H1 (cell line): ENCODE measurements at regions not wholly inside any gene's neighbourhood (a gene's known extent, or its start where the extent isn't known, plus 50 kb on each side); places are given as distances from the start of the nearest gene placed in this dataset.
A peak's percentile ranks its signal among the peaks of the same experiment; 100 is the strongest.

ENCODE experiments used
- CTCF ChIA-PET: fragments of 300-600 bp; sonication (Branson Sonifier 250); formaldehyde crosslinking; loops from one replicate; lab custom pipeline; 2021; ENCODE audit not compliant: partially characterized antibody; lab: Charles Lee
- POLR2A ChIA-PET: fragments of 300-600 bp; sonication (Branson Sonifier 250); formaldehyde crosslinking; loops from one replicate; lab custom pipeline; 2021; ENCODE audit warnings: inconsistent platforms; ENCODE audit not compliant: partially characterized antibody; lab: Charles Lee
- DNase-seq, 2 experiments: peaks; one replicate each; pipeline versions ENCODE4 v3.0.0 to v3.0.0-alpha.2; 2010 to 2022; ENCODE audit warnings: low spot score in 2 of 2, low read depth in 1 of 2, mixed read lengths in 1 of 2
- FAIRE-seq: peaks from 2 replicates; lab custom pipeline; 2011; peaks lifted over from hg19 to GRCh38; lab: Jason Lieb, UNC
- H2AFZ ChIP-seq: 2 replicates; pipeline ENCODE4 v1.8.1; 2012; ENCODE audit warnings: low read length, inconsistent platforms
- H2AK5ac ChIP-seq: 2 replicates; pipeline ENCODE4 v1.6.1; 2013; ENCODE audit warnings: low read depth, low read length
- H2BK120ac ChIP-seq: replicated peaks from 2 replicates; pipeline ENCODE3; 2013; ENCODE audit warnings: low read depth, low read length, inconsistent platforms
- H2BK12ac ChIP-seq: 2 replicates; pipeline ENCODE4 v1.6.1; 2013; ENCODE audit warnings: low read depth, low read length
- H2BK15ac ChIP-seq: 2 replicates; pipeline ENCODE4 v1.6.1; 2013; ENCODE audit warnings: low read length
- H2BK20ac ChIP-seq: 2 replicates; pipeline ENCODE4 v1.6.1; 2013; ENCODE audit warnings: low read length
- H2BK5ac ChIP-seq: 2 replicates; pipeline ENCODE4 v1.6.1; 2013; ENCODE audit warnings: low read depth, low read length
- H3K14ac ChIP-seq: 2 replicates; pipeline ENCODE4 v1.6.1; 2013; ENCODE audit warnings: inconsistent platforms; ENCODE audit not compliant: insufficient read length
- H3K18ac ChIP-seq: 2 replicates; pipeline ENCODE4 v1.6.1; 2013; ENCODE audit warnings: low read length; ENCODE audit errors: extremely low read depth
- H3K23ac ChIP-seq: 2 replicates; pipeline ENCODE4 v1.6.1; 2013; ENCODE audit warnings: inconsistent platforms; ENCODE audit not compliant: insufficient read length
- H3K23me2 ChIP-seq: 2 replicates; pipeline ENCODE4 v1.6.1; 2013; ENCODE audit warnings: low read depth, low read length
- H3K27ac ChIP-seq: 2 replicates; pipeline ENCODE4 v1.6.1; 2011; ENCODE audit warnings: low read depth, low read length, inconsistent platforms
- H3K27me3 ChIP-seq, 4 experiments: replicated peaks in 1 of 4; 1 replicate in 1 of 4; 2 replicates in 3 of 4; pipeline versions ENCODE4 v1.6.1 to v1.8.1; 2011 to 2013; ENCODE audit warnings: low read length in 3 of 4, mild to moderate bottlenecking in 3 of 4, inconsistent platforms in 2 of 4, mixed read lengths in 2 of 4, moderate library complexity in 1 of 4; ENCODE audit not compliant: control insufficient read depth in 3 of 4, insufficient read depth in 3 of 4; ENCODE audit errors: extremely low read depth in 1 of 4
- H3K36me3 ChIP-seq, 4 experiments: 2 replicates each; pipeline versions ENCODE4 v1.6.1 to v1.8.1; 2011 to 2013; ENCODE audit warnings: mild to moderate bottlenecking in 4 of 4, low read length in 3 of 4, moderate library complexity in 2 of 4, control low read depth in 1 of 4, inconsistent platforms in 1 of 4; ENCODE audit not compliant: insufficient read depth in 4 of 4, control insufficient read depth in 2 of 4
- H3K4ac ChIP-seq: replicated peaks from 2 replicates; pipeline ENCODE3; 2013; ENCODE audit warnings: low read length, low read depth, mixed read lengths, inconsistent platforms; ENCODE audit not compliant: insufficient read length
- H3K4me1 ChIP-seq, 4 experiments: replicated peaks in 1 of 4; 1 replicate in 1 of 4; 2 replicates in 3 of 4; pipeline versions ENCODE4 v1.6.1 to v1.8.1; 2011 to 2013; ENCODE audit warnings: low read length in 3 of 4, inconsistent platforms in 2 of 4, mixed read lengths in 1 of 4; ENCODE audit not compliant: insufficient read depth in 4 of 4, control insufficient read depth in 3 of 4
- H3K4me2 ChIP-seq, 2 experiments: 2 replicates each; pipeline versions ENCODE4 v1.6.1 to v1.8.1; 2011 to 2013; ENCODE audit warnings: low read depth in 2 of 2, low read length in 2 of 2, control low read depth in 1 of 2, inconsistent platforms in 1 of 2, mild to moderate bottlenecking in 1 of 2; ENCODE audit not compliant: insufficient read depth in 1 of 2
- H3K4me3 ChIP-seq, 4 experiments: fragments of 200-600, 300-600 bp in 1 of 4; sonication (generic), shearing (Covaris generic), sonication (Bioruptor Twin) in 1 of 4; 2 replicates each; pipeline versions ENCODE4 v1.5.1 to v1.8.1; 2011 to 2016; ENCODE audit warnings: low read length in 4 of 4, low read depth in 3 of 4, control low read depth in 2 of 4, inconsistent platforms in 2 of 4, mild to moderate bottlenecking in 2 of 4, mixed read lengths in 1 of 4, moderate library complexity in 1 of 4; ENCODE audit not compliant: insufficient read depth in 2 of 4; ENCODE audit errors: extremely low read depth in 1 of 4
- H3K56ac ChIP-seq: replicated peaks from 2 replicates; pipeline ENCODE3; 2013; ENCODE audit warnings: low read depth, mild to moderate bottlenecking, mixed read lengths, low read length, inconsistent platforms; ENCODE audit not compliant: insufficient read length
- H3K79me1 ChIP-seq: 2 replicates; pipeline ENCODE4 v1.6.1; 2013; ENCODE audit warnings: low read depth, low read length, control low read depth
- H3K79me2 ChIP-seq, 2 experiments: 2 replicates each; pipeline versions ENCODE4 v1.6.1 to v1.8.1; 2012 to 2013; ENCODE audit warnings: low read length in 2 of 2, mild to moderate bottlenecking in 2 of 2, inconsistent platforms in 1 of 2; ENCODE audit not compliant: insufficient read depth in 2 of 2, control insufficient read depth in 1 of 2
- H3K9ac ChIP-seq, 4 experiments: replicated peaks in 1 of 4; 1 replicate in 1 of 4; 2 replicates in 3 of 4; pipeline versions ENCODE4 v1.6.1 to v1.8.1; 2011 to 2013; ENCODE audit warnings: low read depth in 3 of 4, low read length in 3 of 4, control low read depth in 2 of 4, mild to moderate bottlenecking in 2 of 4, moderate library complexity in 2 of 4, inconsistent platforms in 1 of 4; ENCODE audit errors: extremely low read depth in 1 of 4
- H3K9me3 ChIP-seq, 2 experiments: 2 replicates each; pipeline versions ENCODE4 v1.6.1 to v1.8.1; 2012 to 2013; ENCODE audit warnings: mild to moderate bottlenecking in 2 of 2, moderate library complexity in 2 of 2, control low read depth in 1 of 2, inconsistent platforms in 1 of 2, low read depth in 1 of 2, low read length in 1 of 2, mixed read lengths in 1 of 2; ENCODE audit not compliant: insufficient read depth in 2 of 2
- H4K20me1 ChIP-seq, 2 experiments: replicated peaks in 1 of 2; 2 replicates each; pipeline versions ENCODE3 to v1.8.1; 2011 to 2013; ENCODE audit warnings: inconsistent platforms in 2 of 2, low read length in 2 of 2, mild to moderate bottlenecking in 1 of 2; ENCODE audit not compliant: insufficient read depth in 2 of 2, control insufficient read depth in 1 of 2
- H4K5ac ChIP-seq: 2 replicates; pipeline ENCODE4 v1.6.1; 2013; ENCODE audit warnings: low read length, low read depth, mixed read lengths, inconsistent platforms; ENCODE audit not compliant: insufficient read length
- H4K8ac ChIP-seq: 2 replicates; pipeline ENCODE4 v1.8.0; 2013; ENCODE audit warnings: mild to moderate bottlenecking, moderate library complexity, low read length, inconsistent platforms; ENCODE audit not compliant: insufficient read depth; ENCODE audit errors: extremely low read depth
- H4K91ac ChIP-seq: replicated peaks from 2 replicates; pipeline ENCODE3; 2013; ENCODE audit warnings: low read length, mixed read lengths, inconsistent platforms; ENCODE audit not compliant: insufficient read length
- CBX8 ChIP-seq: fragments of 300-800, 300-1000 bp; sonication (generic); IDR thresholded peaks from 2 replicates; pipeline ENCODE4 v1.7.1; 2016; ENCODE audit warnings: low read depth, low read length, borderline replicate concordance
- CHD2 ChIP-seq: IDR thresholded peaks from 2 replicates; pipeline ENCODE4 v1.6.1; 2012; ENCODE audit warnings: low read length, improper control_type of control experiment
- EGR1 ChIP-seq: IDR thresholded peaks from 2 replicates; pipeline ENCODE4 v1.6.1; 2011; ENCODE audit warnings: low read depth, low read length, borderline replicate concordance
- FOSL1 ChIP-seq: IDR thresholded peaks from 2 replicates; pipeline ENCODE4 v1.6.1; 2011; ENCODE audit warnings: mild to moderate bottlenecking, low read depth, low read length, moderate library complexity; ENCODE audit not compliant: insufficient read depth
- GABPA ChIP-seq: IDR thresholded peaks from 2 replicates; pipeline ENCODE4 v1.6.1; 2011; ENCODE audit warnings: mild to moderate bottlenecking, low read length, moderate library complexity, borderline replicate concordance; ENCODE audit not compliant: insufficient read depth
- JUN ChIP-seq: IDR thresholded peaks from 2 replicates; pipeline ENCODE4 v1.6.1; 2011; ENCODE audit warnings: low read depth, mild to moderate bottlenecking, improper control_type of control experiment, low read length
- JUND ChIP-seq: IDR thresholded peaks from 2 replicates; pipeline ENCODE4 v1.6.1; 2011; ENCODE audit warnings: mild to moderate bottlenecking, improper control_type of control experiment, low read length
- KDM4A ChIP-seq: IDR thresholded peaks from one replicate; pipeline ENCODE4 v1.7.1; 2012; ENCODE audit warnings: low read depth, mild to moderate bottlenecking, moderate library complexity, low read length, inconsistent platforms; ENCODE audit not compliant: severe bottlenecking
- MAX ChIP-seq: IDR thresholded peaks from 2 replicates; pipeline ENCODE4 v1.6.1; 2012; ENCODE audit warnings: inconsistent platforms
- NANOG ChIP-seq: IDR thresholded peaks from 2 replicates; pipeline ENCODE4 v1.6.1; 2011; ENCODE audit warnings: low read length, low read depth, mild to moderate bottlenecking, inconsistent platforms; ENCODE audit not compliant: insufficient read depth, poor library complexity, severe bottlenecking
- POU5F1 ChIP-seq: IDR thresholded peaks from 2 replicates; pipeline ENCODE4 v1.6.1; 2011; ENCODE audit warnings: low read depth, mild to moderate bottlenecking, low read length, moderate library complexity
- RBBP5 ChIP-seq: IDR thresholded peaks from 2 replicates; pipeline ENCODE4 v1.7.1; 2012; ENCODE audit warnings: low read depth, mild to moderate bottlenecking, inconsistent platforms, low read length, moderate library complexity, borderline replicate concordance
- SIN3A ChIP-seq, 2 experiments: IDR thresholded peaks in 1 of 2; conservative IDR thresholded peaks in 1 of 2; 2 replicates each; pipeline ENCODE4 v1.6.1; 2011 to 2012; ENCODE audit warnings: low read length in 2 of 2, improper control_type of control experiment in 1 of 2, low read depth in 1 of 2, mild to moderate bottlenecking in 1 of 2
- SUZ12 ChIP-seq: fragments of 200-600 bp; sonication (generic); IDR thresholded peaks from 2 replicates; pipeline ENCODE4 v1.6.1; 2012; ENCODE audit warnings: mild to moderate bottlenecking, inconsistent platforms, low read length, moderate library complexity, mixed read lengths
- WGBS, 2 experiments: shearing (Covaris generic) in 1 of 2; methylation state at CpG; one replicate each; pipeline versions ENCODE4 v1.1.6 to v1.1.7; 2013 to 2015; ENCODE audit warnings: low lambda C conversion rate in 2 of 2, mixed read lengths in 2 of 2, inconsistent platforms in 1 of 2, low coverage in 1 of 2, missing lambda C conversion rate in 1 of 2; ENCODE audit not compliant: insufficient replicate concordance in 2 of 2, insufficient coverage in 1 of 2, insufficient read length in 1 of 2; ENCODE audit errors: extremely low coverage in 1 of 2, missing lambda C conversion rate in 1 of 2; 5-methylcytosine and 5-hydroxymethylcytosine counted together

GRCh38 chr2:176984987-176985386, 227.6 kb upstream of the HNRNPA3 start:
- Histone ChIP-seq H2BK20ac (no peak overlapping the region), H2AFZ (0 out of 2 replicates have a peak overlapping the region, but pooled peaks have one; percentile 6)
- CTCF ChIA-PET = interaction anchor here (0.8 to 1.3 kb wide), 3 partner anchors 23 to 331 kb away, joined by 3 read pairs; no protein-coding TSS in a partner anchor
- TF ChIP-seq SIN3A (conservative IDR thresholded peaks at IDR 0.05 in 1 of 2, IDR thresholded peaks at IDR 0.05 in 1 of 2; ENCODE audit: low read depth in 1 of 2, low read length in 2 of 2) (no peak), RBBP5 (no peak), JUND (no peak), KDM4A (no peak), SUZ12 (no peak), POU5F1 (no peak), EGR1 (no peak), NANOG (no peak), FOSL1 (no peak), CBX8 (no peak), GABPA (no peak), CHD2 (no peak), JUN (no peak), MAX (no peak)

More at GRCh38 chr2:176984987-176985386, 227.6 kb upstream of the HNRNPA3 start:
- WGBS, 2 experiments = 88% methylated on average over 4 of the region's 4 CpGs; no CpG with 5 or more reads in 1 of the 2 experiments
- H3K79me1 ChIP-seq = no peaks in the 10 kb centered on the region
- DNase-seq (no peak), FAIRE-seq (no peak)
- no peaks in the 10 kb centered on the region for H4K20me1 ChIP-seq
- H3K79me2 ChIP-seq = no peaks in the 10 kb centered on the region
- H3K9ac ChIP-seq = no peak overlapping the region
- H2AK5ac ChIP-seq = no peak overlapping the region
- no peaks in the 10 kb centered on the region; the same call in 1 of the 2 replicates for H3K23me2 ChIP-seq
- no peaks in the 10 kb centered on the region for H3K9me3 ChIP-seq
- H3K4me1 ChIP-seq = no peaks in the 10 kb centered on the region
- H3K14ac ChIP-seq = no peak overlapping the region
- no peak overlapping the region for H2BK120ac ChIP-seq
- no peak overlapping the region for H4K5ac ChIP-seq
- H3K27ac ChIP-seq = no peak overlapping the region
- H4K8ac ChIP-seq = no peak overlapping the region
- no peak overlapping the region for H3K18ac ChIP-seq
- H3K27me3 ChIP-seq = no peaks in the 10 kb centered on the region
- H4K91ac ChIP-seq = no peak overlapping the region
- H2BK15ac ChIP-seq = no peak overlapping the region
- H3K4me2 ChIP-seq = no peak overlapping the region
- no peak overlapping the region for H3K4ac ChIP-seq
- H3K23ac ChIP-seq = no peak overlapping the region
- H3K56ac ChIP-seq = no peak overlapping the region
- POLR2A ChIA-PET = no interaction called here
- no peak overlapping the region for H2BK12ac ChIP-seq
- no peaks in the 10 kb centered on the region for H3K36me3 ChIP-seq
- H2BK5ac ChIP-seq = no peak overlapping the region
- H3K4me3 ChIP-seq = no peak overlapping the region
